RWPE2 (cell line): ENCODE measurements at regions not wholly inside any gene's neighbourhood (a gene's known extent, or its start where the extent isn't known, plus 50 kb on each side); places are given as distances from the start of the nearest gene placed in this dataset.

Experiments used
- ATAC-seq: fragments of 200-7000 bp; cut with Tn5 transposase; 3 replicates; pipeline ENCODE4 v1.9.1; 2021; ENCODE audit warnings: low read depth
- DNase-seq: peaks from one replicate; pipeline ENCODE4 v3.0.0-alpha.2; 2020; ENCODE audit warnings: low spot score
- H3K27ac ChIP-seq: fragments of 450-650 bp; 2 replicates; pipeline ENCODE4 v1.5.1; 2017; ENCODE audit warnings: mild to moderate bottlenecking; ENCODE audit not compliant: poor library complexity, severe bottlenecking
- H3K27me3 ChIP-seq: fragments of 250-450 bp; sonication (Bioruptor Pico); 2 replicates; pipeline ENCODE4 v1.5.1; 2021; ENCODE audit warnings: mild to moderate bottlenecking, moderate library complexity; ENCODE audit not compliant: insufficient read depth, poor library complexity, severe bottlenecking
- H3K36me3 ChIP-seq: fragments of 250-450 bp; sonication (Bioruptor Pico); 2 replicates; pipeline ENCODE4 v1.5.1; 2020; ENCODE audit warnings: low read depth, mild to moderate bottlenecking, moderate library complexity
- H3K4me1 ChIP-seq: fragments of 250-450 bp; sonication (Bioruptor Pico); 2 replicates; pipeline ENCODE4 v1.5.1; 2021; ENCODE audit warnings: mild to moderate bottlenecking, moderate library complexity; ENCODE audit not compliant: insufficient read depth, poor library complexity, severe bottlenecking
- H3K4me3 ChIP-seq: fragments of 250-450 bp; sonication (Bioruptor Pico); 2 replicates; pipeline ENCODE4 v1.5.1; 2021; ENCODE audit warnings: mild to moderate bottlenecking, moderate library complexity; ENCODE audit not compliant: severe bottlenecking
- H3K9me3 ChIP-seq: fragments of 250-450 bp; sonication (Bioruptor Pico); 2 replicates; pipeline ENCODE4 v1.5.1; 2021; ENCODE audit warnings: mild to moderate bottlenecking, moderate library complexity; ENCODE audit not compliant: severe bottlenecking
- CTCF ChIP-seq: fragments of 450-650 bp; IDR thresholded peaks from one replicate; pipeline ENCODE4 v1.5.1; 2017; ENCODE audit warnings: mild to moderate bottlenecking, moderate library complexity; ENCODE audit not compliant: poor library complexity, severe bottlenecking

GRCh38 chr20:56715309-56715708 is 86.2 kb downstream of the TFAP2C start:
- ATAC-seq, result no peak
- no peaks in the 10 kb centered on the region for H3K36me3 ChIP-seq
- H3K27me3 ChIP-seq, result no peaks in the 10 kb centered on the region
- no peak overlapping the region for H3K27ac ChIP-seq
- H3K4me1 ChIP-seq, result peaks cover 16% of the 10 kb centered on the region
- no peaks in the 10 kb centered on the region for H3K9me3 ChIP-seq
- TF ChIP-seq CTCF, result no peak
- no peak for DNase-seq
- H3K4me3 ChIP-seq, result no peak overlapping the region

GRCh38 chr20:56715902-56716519 is 86.9 kb downstream of the TFAP2C start:
- H3K36me3 ChIP-seq, result no peaks in the 10 kb centered on the region
- no peak for DNase-seq
- no peaks in the 10 kb centered on the region for H3K9me3 ChIP-seq
- ATAC-seq, result no peak
- no peaks in the 10 kb centered on the region for H3K27me3 ChIP-seq
- H3K4me3 ChIP-seq, result no peak overlapping the region
- H3K4me1 ChIP-seq, result peaks cover 14% of the 10 kb centered on the region
- no peak overlapping the region for H3K27ac ChIP-seq
- TF ChIP-seq CTCF, result no peak

GRCh38 chr20:56716806-56717205 is 87.7 kb downstream of the TFAP2C start:
- Histone ChIP-seq H3K4me3 (no peak overlapping the region), H3K4me1 (peaks cover 6% of the 10 kb centered on the region), H3K27me3 (no peaks in the 10 kb centered on the region), H3K9me3 (no peaks in the 10 kb centered on the region), H3K36me3 (no peaks in the 10 kb centered on the region), H3K27ac (no peak overlapping the region)
- DNase-seq (no peak), ATAC-seq (no peak)
- no peak for TF ChIP-seq CTCF

GRCh38 chr20:56718816-56719215 is 89.7 kb downstream of the TFAP2C start:
- Histone ChIP-seq H3K4me3 (no peak overlapping the region), H3K27me3 (no peaks in the 10 kb centered on the region), H3K9me3 (no peaks in the 10 kb centered on the region), H3K36me3 (no peaks in the 10 kb centered on the region), H3K27ac (no peak overlapping the region), H3K4me1 (no peaks in the 10 kb centered on the region)
- ATAC-seq (no peak), DNase-seq (no peak)
- no peak for TF ChIP-seq CTCF

GRCh38 chr20:56720620-56721213 is 91.6 kb downstream of the TFAP2C start:
- no peak overlapping the region for H3K27ac ChIP-seq
- no peaks in the 10 kb centered on the region for H3K9me3 ChIP-seq
- no peak for ATAC-seq
- H3K27me3 ChIP-seq, result no peaks in the 10 kb centered on the region
- no peak overlapping the region for H3K4me3 ChIP-seq
- no peak for DNase-seq
- no peak for TF ChIP-seq CTCF
- H3K36me3 ChIP-seq, result no peaks in the 10 kb centered on the region
- no peaks in the 10 kb centered on the region for H3K4me1 ChIP-seq
